WERI-Rb-1 (cell line): ENCODE measurements at regions not wholly inside any gene's neighbourhood (a gene's known extent, or its start where the extent isn't known, plus 50 kb on each side); places are given as distances from the start of the nearest gene placed in this dataset.

ENCODE experiments used
- DNase-seq: peaks from one replicate; pipeline ENCODE4 v3.0.0-alpha.2; 2020
- H3K27ac ChIP-seq: fragments of 250-450 bp; sonication (Bioruptor Pico); 2 replicates; pipeline ENCODE4 v1.5.1; 2020; ENCODE audit warnings: mild to moderate bottlenecking, moderate library complexity
- H3K27me3 ChIP-seq: fragments of 250-450 bp; sonication (Bioruptor Pico); 2 replicates; pipeline ENCODE4 v1.5.1; 2021; ENCODE audit warnings: mild to moderate bottlenecking, low read depth, moderate library complexity; ENCODE audit not compliant: insufficient read depth, severe bottlenecking
- H3K36me3 ChIP-seq: fragments of 250-450 bp; sonication (Bioruptor Pico); 2 replicates; pipeline ENCODE4 v1.5.1; 2020; ENCODE audit warnings: mild to moderate bottlenecking, moderate library complexity
- H3K4me3 ChIP-seq: 2 replicates; pipeline ENCODE4 v1.5.1; 2011; ENCODE audit warnings: low read depth, mild to moderate bottlenecking, control low read depth, low read length
- H3K9me3 ChIP-seq: fragments of 250-450 bp; sonication (Bioruptor Pico); 2 replicates; pipeline ENCODE4 v1.5.1; 2021; ENCODE audit warnings: mild to moderate bottlenecking, moderate library complexity; ENCODE audit not compliant: severe bottlenecking
- TF ChIP-seq, protein P1 (sequence below): IDR thresholded peaks from 2 replicates; pipeline ENCODE4 v1.5.1; 2011; ENCODE audit warnings: low read depth, mild to moderate bottlenecking, control low read depth, inconsistent platforms, low read length

DNA sequence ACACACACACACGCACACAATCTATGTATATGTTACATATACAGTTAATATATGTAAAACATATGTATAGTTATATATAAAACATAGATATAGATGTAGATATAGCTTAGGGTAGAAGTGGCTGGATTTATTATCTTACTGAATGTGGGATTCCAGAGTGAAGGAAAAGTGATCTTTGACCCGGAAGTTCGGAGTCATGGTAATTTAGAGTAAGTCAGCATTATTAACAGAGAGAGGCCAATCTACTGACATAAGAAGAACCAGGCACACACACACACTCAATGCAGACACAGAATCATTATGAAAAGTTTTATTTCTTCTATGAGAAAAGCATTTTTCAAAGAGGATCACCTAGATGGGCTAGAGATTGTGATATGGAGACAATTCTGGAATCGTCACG, 384.2 kb upstream of the NOVA1 start:
- H3K27me3 ChIP-seq: no peaks in the 10 kb centered on the region
- TF ChIP-seq, protein P1, sequence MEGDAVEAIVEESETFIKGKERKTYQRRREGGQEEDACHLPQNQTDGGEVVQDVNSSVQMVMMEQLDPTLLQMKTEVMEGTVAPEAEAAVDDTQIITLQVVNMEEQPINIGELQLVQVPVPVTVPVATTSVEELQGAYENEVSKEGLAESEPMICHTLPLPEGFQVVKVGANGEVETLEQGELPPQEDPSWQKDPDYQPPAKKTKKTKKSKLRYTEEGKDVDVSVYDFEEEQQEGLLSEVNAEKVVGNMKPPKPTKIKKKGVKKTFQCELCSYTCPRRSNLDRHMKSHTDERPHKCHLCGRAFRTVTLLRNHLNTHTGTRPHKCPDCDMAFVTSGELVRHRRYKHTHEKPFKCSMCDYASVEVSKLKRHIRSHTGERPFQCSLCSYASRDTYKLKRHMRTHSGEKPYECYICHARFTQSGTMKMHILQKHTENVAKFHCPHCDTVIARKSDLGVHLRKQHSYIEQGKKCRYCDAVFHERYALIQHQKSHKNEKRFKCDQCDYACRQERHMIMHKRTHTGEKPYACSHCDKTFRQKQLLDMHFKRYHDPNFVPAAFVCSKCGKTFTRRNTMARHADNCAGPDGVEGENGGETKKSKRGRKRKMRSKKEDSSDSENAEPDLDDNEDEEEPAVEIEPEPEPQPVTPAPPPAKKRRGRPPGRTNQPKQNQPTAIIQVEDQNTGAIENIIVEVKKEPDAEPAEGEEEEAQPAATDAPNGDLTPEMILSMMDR: no peak
- no peak overlapping the region for H3K4me3 ChIP-seq
- no peak overlapping the region for H3K27ac ChIP-seq
- H3K36me3 ChIP-seq: no peaks in the 10 kb centered on the region
- H3K9me3 ChIP-seq: no peaks in the 10 kb centered on the region
- DNase-seq: no peak

- DNase-seq: peak; percentile 66
- TF ChIP-seq, protein P1: peak; percentile 65
- H3K36me3 ChIP-seq: no peaks in the 10 kb centered on the region
- H3K27me3 ChIP-seq: no peaks in the 10 kb centered on the region
- no peaks in the 10 kb centered on the region for H3K9me3 ChIP-seq
- no peak overlapping the region for H3K27ac ChIP-seq
- H3K4me3 ChIP-seq: no peak overlapping the region
Observed at GRCh38 chr14:26984311-26985177, 386.7 kb upstream of the NOVA1 start.

- no peak overlapping the region for H3K27ac ChIP-seq
- no peak for DNase-seq
- TF ChIP-seq, protein P1: no peak
Observed at GRCh38 chr14:26987744-26988363, 390.0 kb upstream of the NOVA1 start.

DNA sequence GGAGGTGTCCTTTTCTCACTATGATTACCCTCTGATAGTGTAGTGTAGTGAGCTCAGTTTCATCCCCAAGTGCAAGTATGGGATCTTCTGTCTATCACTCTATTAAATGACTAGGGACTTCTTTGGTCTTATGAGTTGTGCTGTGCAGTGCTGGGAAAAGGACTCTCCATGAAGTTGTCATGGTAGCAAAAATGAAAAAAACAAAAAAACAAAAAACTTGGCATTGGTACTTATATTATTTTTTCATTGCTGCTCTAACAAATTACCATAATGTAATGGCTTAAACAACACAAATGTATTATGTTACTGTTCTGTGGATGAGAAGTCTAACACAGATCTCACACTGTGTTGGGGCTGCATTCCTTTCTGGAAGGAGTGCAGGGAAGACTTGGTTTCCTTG, 393.1 kb upstream of the NOVA1 start:
- H3K36me3 ChIP-seq: no peaks in the 10 kb centered on the region
- H3K27me3 ChIP-seq: no peaks in the 10 kb centered on the region
- no peak for DNase-seq
- H3K27ac ChIP-seq: no peak overlapping the region
- TF ChIP-seq, protein P1: no peak
- H3K4me3 ChIP-seq: no peak overlapping the region
- H3K9me3 ChIP-seq: no peaks in the 10 kb centered on the region

More at GRCh38 chr14:26987744-26988363, 390.0 kb upstream of the NOVA1 start:
- H3K27me3 ChIP-seq: no peaks in the 10 kb centered on the region
- no peaks in the 10 kb centered on the region for H3K36me3 ChIP-seq
- no peak overlapping the region for H3K4me3 ChIP-seq
- no peaks in the 10 kb centered on the region for H3K9me3 ChIP-seq

- TF ChIP-seq, protein P1: no peak
- Histone ChIP-seq H3K4me3 (no peak overlapping the region), H3K27me3 (no peaks in the 10 kb centered on the region), H3K27ac (no peak overlapping the region), H3K9me3 (no peaks in the 10 kb centered on the region), H3K36me3 (no peaks in the 10 kb centered on the region)
- DNase-seq: no peak
Observed at GRCh38 chr14:26992403-26993115, 394.7 kb upstream of the NOVA1 start.
